GM21717 (cell line): ENCODE measurements at regions not wholly inside any gene's neighbourhood (a gene's known extent, or its start where the extent isn't known, plus 50 kb on each side); places are given as distances from the start of the nearest gene placed in this dataset.
"Not testable (repeated sequence)": the region's sequence is repeated elsewhere in the genome, so short reads cannot be mapped to it uniquely, and the experiment has no call there.

Experiments
- ATAC-seq: cut with Tn5 transposase; IDR thresholded peaks from one replicate; pipeline ENCODE4 v1.9.1; 2021; ENCODE audit warnings: mild to moderate bottlenecking, moderate library complexity; ENCODE audit not compliant: unreplicated experiment

DNA sequence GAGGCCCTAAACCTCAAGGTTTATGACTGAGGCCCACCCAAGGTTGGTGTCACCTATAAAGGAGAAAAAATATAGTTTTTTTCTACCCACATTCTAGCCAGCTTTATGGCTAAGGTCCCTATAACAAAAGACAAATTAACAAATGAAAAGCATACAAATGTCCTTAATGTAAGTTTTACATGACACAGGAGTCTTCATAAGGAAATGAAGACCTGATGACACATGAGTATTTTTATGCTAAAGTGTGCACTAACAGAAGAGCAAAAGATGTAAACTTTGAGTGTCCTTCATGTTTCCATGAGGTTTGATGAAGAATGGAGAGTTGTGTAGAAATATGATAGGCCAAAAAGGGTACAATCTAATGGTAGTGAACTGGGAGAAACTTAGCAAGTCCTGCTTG lies 114.7 kb upstream of the INTU start:
- no peak for ATAC-seq

- ATAC-seq, result no peak
Measured at GRCh38 chr4:127521463-127521862, 111.3 kb upstream of the INTU start.

DNA sequence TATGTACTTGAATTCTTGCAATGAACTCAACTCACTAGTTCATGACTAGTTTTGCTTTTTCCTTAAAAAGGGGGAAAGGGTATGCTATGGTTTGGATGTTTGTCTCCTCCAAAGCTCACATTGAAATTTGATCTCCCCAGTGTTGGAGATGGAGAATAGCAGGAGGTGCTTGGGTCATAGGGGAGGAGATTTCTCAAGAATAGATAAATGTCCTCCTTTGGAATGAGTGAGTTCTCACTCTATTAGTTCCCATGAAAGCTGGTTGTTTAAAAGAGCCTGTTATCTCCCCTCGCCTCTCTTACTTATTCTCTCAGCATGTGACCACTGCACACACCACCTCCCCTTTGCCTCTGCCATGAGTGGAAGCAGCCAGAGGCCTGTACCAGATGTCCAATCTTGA lies 109.4 kb upstream of the INTU start:
- ATAC-seq, result no peak

GRCh38 chr4:127525608-127526007 lies 107.1 kb upstream of the INTU start:
- no peak for ATAC-seq

- no peak for ATAC-seq
Measured at GRCh38 chr4:127528302-127528701, 104.5 kb upstream of the INTU start.

DNA sequence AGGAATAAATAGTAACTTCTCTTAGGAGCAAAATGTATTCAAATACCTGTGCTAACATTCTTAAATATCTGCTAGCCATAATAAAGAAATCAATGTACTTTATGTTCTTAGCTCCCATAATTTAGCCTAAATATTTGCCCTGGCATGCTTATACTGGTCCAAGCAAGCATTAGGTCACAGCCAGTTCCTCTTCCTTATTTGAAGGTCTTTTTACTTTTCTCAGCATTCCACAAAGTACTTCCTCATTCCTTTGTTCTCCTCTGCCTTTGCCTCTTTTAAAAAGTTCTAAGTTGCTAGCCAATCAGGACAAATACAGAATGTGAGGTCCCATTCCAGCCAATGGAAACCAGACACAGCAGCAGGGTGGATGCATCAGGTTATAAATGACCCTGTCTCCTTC lies 102.9 kb upstream of the INTU start:
- ATAC-seq, result not testable (repeated sequence)

DNA sequence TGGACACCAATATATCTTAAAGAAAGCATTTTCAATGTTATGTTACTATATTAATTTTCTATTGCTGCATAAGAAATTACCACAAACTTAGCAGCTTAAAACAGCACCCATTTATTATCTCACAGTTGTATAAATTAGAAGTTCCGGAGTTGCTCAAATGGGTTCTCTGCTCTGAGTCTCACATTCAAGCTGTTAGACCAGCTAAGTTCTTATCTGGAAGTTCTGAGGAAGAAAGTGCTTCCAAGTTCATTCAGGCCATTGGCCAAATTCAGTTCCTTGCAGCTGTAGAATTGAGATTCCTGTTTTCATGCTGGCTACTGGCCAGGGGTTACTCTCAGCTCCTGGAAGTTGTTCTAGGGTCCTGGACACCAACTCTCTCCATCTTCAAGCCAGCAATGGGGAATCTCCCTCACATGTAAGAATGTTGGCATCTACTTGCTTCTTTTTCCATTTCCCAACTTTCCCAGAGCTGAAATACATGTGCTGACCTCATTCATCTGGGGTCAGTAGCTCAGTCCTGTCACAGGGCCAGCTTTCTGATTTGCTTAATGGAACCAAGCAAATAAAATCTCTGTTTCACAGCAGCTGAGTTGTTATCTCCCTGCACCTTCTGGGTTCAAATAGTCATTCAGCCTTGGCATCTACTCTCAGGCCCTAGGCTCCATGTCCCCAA lies 99.6 kb upstream of the INTU start:
- no peak for ATAC-seq

GRCh38 chr4:127534041-127534825 lies 98.5 kb upstream of the INTU start:
- ATAC-seq, result no peak

DNA sequence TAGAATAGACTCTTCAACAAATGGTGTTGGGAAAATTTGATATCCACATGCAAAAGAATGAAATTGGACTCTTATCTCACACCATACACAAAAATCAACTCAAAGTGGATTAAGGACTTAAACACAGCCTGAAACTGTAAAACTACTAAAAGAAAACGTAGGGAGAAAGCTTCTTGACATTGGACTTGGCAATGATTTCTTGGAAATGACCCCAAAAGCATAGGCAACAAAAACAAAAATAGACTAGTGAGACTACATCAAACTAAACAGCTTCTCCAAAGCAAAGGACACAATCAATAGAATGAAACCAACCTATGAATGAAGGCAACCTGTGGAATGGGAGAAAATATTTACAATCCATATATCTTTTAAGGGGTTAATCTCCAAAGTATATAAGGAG lies 94.7 kb upstream of the INTU start:
- no peak for ATAC-seq

GRCh38 chr4:127540497-127541025 lies 92.2 kb upstream of the INTU start:
- no peak for ATAC-seq

DNA sequence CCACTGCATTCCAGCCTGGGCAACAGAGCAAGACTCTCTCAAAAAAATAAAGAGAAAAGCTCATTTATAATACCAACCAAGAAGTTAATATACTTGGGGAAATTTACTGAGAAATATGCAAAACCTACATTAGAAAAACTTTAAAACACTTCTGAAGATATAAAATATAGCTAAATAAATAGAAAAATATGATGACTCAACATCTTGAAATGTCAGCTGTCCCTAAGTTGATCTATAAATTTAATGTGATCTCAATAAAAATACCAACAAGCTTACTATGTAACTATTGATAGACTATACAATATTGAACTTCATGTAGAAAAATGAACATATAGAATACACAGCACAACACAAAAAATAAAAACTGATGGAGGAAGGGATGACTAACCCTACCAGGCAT lies 87.5 kb upstream of the INTU start:
- no peak for ATAC-seq

DNA sequence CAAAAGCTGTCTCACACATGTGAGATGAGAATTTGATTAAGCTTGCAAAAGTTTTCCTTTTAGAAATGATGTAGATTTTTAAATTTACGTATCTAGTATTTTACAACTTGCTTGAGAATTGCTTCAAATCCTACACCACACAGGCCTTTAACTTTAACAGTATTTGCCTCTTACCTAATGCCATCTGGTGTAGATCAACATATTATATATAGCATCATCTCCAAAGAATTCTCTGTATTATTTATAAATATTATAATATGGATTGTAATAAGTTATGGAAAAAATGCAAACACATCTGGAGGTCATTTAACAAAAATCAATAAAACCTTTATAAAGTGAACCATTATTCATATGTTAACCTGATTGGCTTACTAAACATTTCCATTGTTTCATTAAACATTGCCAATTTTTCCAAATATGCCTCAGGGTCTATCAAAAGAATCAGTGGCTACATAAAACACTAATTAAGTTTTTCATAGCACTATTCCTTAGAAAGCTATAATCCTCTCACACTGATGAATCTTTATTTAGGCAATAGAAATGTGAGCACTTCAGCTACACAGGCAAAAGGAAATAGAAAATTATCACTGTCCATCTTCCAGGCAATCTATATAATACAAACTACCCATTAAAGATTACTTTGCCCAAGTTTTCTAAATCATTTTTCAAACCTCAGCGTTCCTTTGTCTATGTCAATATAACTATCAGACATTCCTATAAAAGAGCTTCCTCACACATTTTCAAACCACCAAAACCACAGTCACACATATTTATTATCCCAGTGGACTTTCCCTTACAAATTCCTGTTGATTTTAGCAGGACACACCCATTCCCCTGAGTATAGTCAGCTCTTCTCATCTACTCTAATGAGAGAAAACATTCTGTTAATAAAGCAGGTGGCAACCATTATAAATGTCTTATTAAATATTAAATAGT lies 83.5 kb upstream of the INTU start:
- ATAC-seq, result no peak

DNA sequence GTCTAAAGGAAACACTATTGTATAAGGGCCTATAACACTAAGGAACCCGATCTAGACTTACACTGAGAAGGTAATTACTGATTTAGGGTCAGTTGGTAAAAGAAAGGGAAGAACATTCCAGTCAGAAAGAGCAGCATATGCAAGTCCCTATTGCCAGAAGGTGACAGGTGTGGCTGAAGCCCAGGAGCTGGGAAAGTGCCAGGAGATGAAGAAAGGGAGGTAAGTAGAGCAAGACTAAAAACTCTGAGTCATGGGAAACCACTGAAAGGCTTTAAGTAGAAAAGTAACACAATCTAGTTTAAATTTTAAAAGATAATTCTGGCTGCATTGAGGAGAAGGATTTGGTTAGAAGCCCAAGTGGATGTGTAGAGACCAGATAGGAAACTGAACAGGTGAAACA lies 77.7 kb upstream of the INTU start:
- ATAC-seq, result no peak

- ATAC-seq, result no peak
Measured at GRCh38 chr4:127558088-127558487, 74.7 kb upstream of the INTU start.

- no peak for ATAC-seq
Measured at GRCh38 chr4:127558489-127559407, 74.0 kb upstream of the INTU start.

GRCh38 chr4:127559981-127560380 lies 72.8 kb upstream of the INTU start:
- ATAC-seq, result no peak

DNA sequence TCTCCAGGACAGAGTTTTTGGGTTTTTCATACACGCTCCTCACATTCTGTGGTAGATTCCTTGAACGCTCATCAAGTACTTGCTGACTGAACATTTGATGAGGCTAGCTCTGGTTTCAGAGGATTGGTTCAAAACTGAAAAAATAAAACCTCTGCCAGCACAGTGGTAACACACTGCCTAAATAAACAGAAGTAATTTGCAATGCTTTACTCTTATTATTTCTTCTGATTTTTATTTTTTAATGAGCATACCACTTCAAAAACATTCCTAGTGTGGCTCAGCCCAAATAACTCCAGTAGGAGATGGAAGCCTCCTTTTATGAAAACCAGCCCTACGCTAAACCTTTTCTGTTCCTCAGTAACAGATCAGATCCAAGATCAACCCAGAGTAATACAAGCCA lies 72.0 kb upstream of the INTU start:
- ATAC-seq, result no peak

DNA sequence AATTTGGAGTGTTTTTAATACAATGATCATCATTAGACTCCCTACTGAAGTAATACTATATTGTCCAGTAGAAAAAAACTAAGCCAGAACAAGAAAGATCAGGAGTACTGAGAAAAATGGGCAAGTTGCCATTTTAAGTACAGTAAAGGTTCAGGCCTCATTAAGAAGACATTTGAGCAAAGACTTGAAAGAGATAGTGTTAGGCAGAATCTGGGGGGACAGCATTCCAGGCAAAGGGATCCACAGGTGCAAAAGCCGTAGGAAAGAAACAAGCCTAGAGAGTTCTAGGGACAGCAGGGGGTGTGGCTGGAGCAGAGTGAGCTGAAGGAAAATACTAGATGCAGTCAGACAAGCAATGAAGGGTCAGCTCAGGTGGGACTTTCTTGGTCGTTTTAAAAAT lies 58.1 kb upstream of the INTU start:
- no peak for ATAC-seq

DNA sequence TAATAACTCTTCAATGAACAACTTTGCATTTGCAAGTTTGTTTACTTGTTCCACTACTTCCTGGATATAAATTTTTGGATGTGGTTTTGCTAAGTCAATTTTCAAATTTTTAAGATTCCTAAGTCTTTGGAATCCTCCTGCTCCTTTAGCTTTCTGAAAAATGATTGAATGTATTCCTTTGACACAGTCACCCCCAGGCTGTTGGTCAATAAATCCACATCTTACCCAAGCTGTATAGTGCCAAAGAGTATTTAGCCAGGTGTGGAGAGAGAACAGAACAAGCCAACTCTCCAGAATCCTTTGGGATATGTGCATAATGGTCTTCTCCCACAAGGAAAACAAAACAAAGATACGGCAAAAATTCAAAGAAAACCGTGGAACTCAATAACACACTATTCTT lies 56.9 kb upstream of the INTU start:
- ATAC-seq, result no peak

DNA sequence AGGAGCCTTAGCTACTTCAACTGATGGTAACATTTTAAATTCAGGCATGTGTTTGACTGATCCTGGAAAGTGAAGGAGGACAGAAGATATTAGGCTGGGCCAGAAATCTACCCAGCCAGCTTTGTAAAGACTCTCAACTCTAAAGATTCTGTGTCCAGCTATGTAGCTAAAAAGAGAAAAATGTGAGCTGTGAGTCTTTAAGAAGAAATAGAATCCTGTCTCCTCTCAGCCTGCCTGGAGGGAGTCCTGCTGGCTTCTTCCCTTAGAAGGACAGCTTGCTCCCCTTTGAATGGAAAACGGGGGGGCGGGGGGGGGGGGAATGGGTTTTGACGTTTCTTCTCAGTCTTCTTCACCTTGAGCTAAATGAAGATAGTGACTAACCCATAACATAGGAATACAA lies 54.3 kb upstream of the INTU start:
- no peak for ATAC-seq
